ENCODE measurements at regions not wholly inside any gene's neighbourhood (a gene's known extent, or its start where the extent isn't known, plus 50 kb on each side); places are given as distances from the start of the nearest gene placed in this dataset.

DNA sequence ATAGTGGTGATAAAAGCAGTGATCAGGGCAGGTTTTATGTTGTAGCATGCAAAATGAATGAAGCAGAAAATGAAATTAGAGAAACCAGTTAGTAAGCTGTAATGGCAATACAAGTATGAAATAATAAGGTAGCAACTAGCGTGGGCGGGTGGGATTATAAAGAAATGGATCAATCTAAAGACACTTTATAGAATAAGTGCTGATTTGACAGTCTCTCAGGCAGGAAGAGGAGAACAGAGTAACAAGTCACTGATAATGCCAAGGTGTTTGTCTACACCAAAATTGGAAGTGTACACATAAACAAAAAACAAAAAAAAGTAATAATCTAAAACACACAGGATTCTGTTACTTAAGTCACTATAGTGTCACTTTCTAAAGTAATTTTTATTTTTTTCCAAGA lies 51.0 kb upstream of the PCBP1 start:
- no peak for TF ChIP-seq POLR2A (IDR thresholded peaks at IDR 0.05; ENCODE audit: extremely low read depth, insufficient read length)
- TF ChIP-seq, protein P1, sequence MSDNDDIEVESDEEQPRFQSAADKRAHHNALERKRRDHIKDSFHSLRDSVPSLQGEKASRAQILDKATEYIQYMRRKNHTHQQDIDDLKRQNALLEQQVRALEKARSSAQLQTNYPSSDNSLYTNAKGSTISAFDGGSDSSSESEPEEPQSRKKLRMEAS (IDR thresholded peaks at IDR 0.05; ENCODE audit: low read depth, low read length) = no peak
- TF ChIP-seq, protein P2, sequence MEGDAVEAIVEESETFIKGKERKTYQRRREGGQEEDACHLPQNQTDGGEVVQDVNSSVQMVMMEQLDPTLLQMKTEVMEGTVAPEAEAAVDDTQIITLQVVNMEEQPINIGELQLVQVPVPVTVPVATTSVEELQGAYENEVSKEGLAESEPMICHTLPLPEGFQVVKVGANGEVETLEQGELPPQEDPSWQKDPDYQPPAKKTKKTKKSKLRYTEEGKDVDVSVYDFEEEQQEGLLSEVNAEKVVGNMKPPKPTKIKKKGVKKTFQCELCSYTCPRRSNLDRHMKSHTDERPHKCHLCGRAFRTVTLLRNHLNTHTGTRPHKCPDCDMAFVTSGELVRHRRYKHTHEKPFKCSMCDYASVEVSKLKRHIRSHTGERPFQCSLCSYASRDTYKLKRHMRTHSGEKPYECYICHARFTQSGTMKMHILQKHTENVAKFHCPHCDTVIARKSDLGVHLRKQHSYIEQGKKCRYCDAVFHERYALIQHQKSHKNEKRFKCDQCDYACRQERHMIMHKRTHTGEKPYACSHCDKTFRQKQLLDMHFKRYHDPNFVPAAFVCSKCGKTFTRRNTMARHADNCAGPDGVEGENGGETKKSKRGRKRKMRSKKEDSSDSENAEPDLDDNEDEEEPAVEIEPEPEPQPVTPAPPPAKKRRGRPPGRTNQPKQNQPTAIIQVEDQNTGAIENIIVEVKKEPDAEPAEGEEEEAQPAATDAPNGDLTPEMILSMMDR (IDR thresholded peaks at IDR 0.05; ENCODE audit: low read depth, low read length) = no peak
- H3K4me3 ChIP-seq (ENCODE audit: low read depth, low read length) = no peak overlapping the region
- no peak for DNase-seq (ENCODE audit: low read depth)

DNA sequence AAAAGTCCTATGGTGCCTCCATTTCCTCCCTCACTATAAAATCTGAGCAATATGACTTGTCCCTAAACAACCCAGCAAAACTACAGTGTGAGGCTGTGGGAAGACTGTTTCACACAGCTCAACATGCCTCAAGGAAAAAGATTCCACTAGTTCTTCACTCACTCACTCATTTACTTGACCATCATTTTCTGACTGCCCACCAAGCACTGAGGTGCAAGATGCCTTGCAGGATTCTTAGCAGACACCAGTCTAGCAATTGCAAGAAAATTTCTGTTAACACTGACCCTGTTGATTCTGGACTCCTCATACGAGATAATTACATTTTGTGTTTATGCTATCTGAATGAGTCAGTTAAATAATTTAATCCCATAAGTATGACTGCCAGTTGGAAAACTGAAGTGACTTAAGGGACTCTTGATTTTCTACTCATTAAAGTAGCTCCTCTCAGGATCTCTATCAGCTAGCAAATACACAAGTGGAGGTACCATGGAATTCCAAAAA lies 51.9 kb upstream of the PCBP1 start:
- DNase-seq (ENCODE audit: low read depth) = no peak
- TF ChIP-seq, protein P2 (IDR thresholded peaks at IDR 0.05; ENCODE audit: low read depth, low read length) = no peak
- TF ChIP-seq, protein P1 (IDR thresholded peaks at IDR 0.05; ENCODE audit: low read depth, low read length) = no peak
- TF ChIP-seq POLR2A (IDR thresholded peaks at IDR 0.05; ENCODE audit: extremely low read depth, insufficient read length) (no peak), MYC (IDR thresholded peaks at IDR 0.05; ENCODE audit: low read depth, low read length) (no peak)
- H3K4me3 ChIP-seq (ENCODE audit: low read depth, low read length) = no peak overlapping the region

DNA sequence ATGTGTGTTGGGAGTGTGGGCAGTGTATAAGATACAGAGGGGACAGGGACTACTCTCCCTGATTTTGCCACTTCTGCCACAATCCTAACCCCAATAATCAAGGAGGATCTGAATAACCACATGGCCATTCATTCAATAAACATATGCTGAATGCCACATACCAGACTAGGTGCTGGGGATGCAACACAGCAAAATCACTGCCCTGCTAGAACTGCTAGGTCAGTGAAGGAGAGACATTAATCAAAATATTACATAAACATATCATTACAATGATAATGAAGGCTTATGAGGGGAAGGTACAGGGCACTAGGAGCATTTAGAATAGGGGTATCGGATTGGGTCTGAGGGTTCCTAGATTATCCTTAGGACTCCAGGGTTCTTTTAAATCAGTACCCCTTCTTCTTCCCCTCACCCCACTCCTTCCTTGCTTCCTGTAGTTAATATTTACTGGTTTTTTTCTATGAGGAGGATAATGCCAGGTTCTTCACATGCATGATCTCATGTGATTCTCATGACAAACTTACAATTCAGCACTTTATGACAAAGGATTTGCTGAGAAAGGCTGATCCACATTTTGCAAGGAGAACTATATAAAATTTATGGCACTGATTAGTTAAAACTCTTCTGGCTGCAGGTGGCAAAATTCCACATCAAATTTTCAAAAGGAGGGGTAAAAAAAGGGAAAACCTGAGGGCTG lies 56.4 kb upstream of the PCBP1 start:
- no peak for DNase-seq (ENCODE audit: low read depth)
- no peak overlapping the region for H3K4me3 ChIP-seq (ENCODE audit: low read depth, low read length)
- no peak for TF ChIP-seq POLR2A (IDR thresholded peaks at IDR 0.05; ENCODE audit: extremely low read depth, insufficient read length)
- TF ChIP-seq, protein P1 (IDR thresholded peaks at IDR 0.05; ENCODE audit: low read depth, low read length) = no peak
- TF ChIP-seq, protein P2 (IDR thresholded peaks at IDR 0.05; ENCODE audit: low read depth, low read length) = no peak
- no peak for TF ChIP-seq MYC (IDR thresholded peaks at IDR 0.05; ENCODE audit: low read depth, low read length)

DNA sequence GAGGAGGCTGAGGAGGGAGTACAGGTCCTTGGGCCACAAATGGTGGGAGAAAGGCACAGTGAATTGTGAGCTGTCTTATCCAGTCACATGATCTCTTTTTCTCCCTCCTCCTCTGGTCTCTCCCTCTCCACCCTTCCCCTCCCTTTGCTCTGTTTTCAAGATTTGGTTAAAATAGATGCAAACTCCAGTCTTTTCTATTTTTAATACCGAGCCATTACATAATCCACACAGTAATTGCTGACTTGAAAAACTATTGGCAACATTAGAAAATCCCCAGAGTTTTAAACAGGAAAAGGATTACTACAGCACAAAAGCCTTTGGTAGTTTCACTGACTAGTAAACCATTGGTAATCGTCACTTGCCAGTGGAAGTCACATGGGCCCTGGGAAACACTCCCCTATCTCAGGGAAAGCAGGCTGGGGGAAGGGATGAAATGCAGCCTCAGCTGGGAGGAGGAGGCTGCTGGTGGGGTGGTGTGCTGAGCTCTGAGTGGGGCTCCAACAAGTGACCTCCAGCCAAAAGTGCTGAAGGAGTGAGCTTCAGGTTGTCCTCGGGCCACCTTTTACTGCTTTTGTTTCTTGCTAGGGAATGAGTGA lies 57.4 kb upstream of the PCBP1 start:
- H3K4me3 ChIP-seq (ENCODE audit: low read depth, low read length) = no peak overlapping the region
- peak; percentile 75 for DNase-seq (ENCODE audit: low read depth)
- no peak for TF ChIP-seq MYC (IDR thresholded peaks at IDR 0.05; ENCODE audit: low read depth, low read length)
- TF ChIP-seq, protein P1 (IDR thresholded peaks at IDR 0.05; ENCODE audit: low read depth, low read length) = peak; percentile 73
- TF ChIP-seq, protein P2 (IDR thresholded peaks at IDR 0.05; ENCODE audit: low read depth, low read length) = no peak

DNA sequence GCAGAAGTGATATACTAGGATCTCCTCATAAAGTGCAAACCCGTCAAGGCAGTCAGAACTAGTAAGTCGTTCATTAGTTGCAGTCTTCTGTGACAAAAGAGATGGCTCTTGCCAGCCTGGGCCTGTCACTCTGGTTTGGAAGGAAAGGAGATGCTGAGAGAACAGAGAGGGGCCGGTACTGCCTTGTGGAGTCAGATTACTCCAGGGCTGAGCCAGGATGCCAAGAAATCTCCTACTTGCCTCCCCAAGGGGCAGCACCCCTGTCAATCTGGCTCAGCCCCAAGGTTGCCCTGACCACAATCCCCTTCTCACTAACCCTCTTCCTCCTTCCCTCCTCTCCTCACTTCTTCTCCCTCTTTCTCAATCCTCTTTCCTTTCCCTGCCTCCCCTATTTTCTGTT lies 62.9 kb upstream of the ASPRV1 start:
- TF ChIP-seq, protein P2 (IDR thresholded peaks at IDR 0.05; ENCODE audit: low read depth, low read length) = no peak
- TF ChIP-seq, protein P1 (IDR thresholded peaks at IDR 0.05; ENCODE audit: low read depth, low read length) = no peak
- no peak for TF ChIP-seq MYC (IDR thresholded peaks at IDR 0.05; ENCODE audit: low read depth, low read length)
- TF ChIP-seq POLR2A (IDR thresholded peaks at IDR 0.05; ENCODE audit: extremely low read depth, insufficient read length) = no peak
- peak; percentile 51 for DNase-seq (ENCODE audit: low read depth)
- no peak overlapping the region for H3K4me3 ChIP-seq (ENCODE audit: low read depth, low read length)

Data from NB4 (cell line).